T-helper 17 cell (primary cell): ENCODE measurements at regions not wholly inside any gene's neighbourhood (a gene's known extent, or its start where the extent isn't known, plus 50 kb on each side); places are given as distances from the start of the nearest gene placed in this dataset.

Experiments used
- ATAC-seq: fragments of 150-1000 bp; cut with Tn5 transposase; 2 replicates; pipeline ENCODE4 v1.10.0; 2021; ENCODE audit warnings: mild to moderate bottlenecking, moderate library complexity
- DNase-seq, 3 donors: peaks; one replicate each; pipeline versions ENCODE4 v3.0.0 to v3.0.0-alpha.2; 2020 to 2021
- H3K9me3 ChIP-seq: one replicate; pipeline ENCODE4 v1.7.0; 2013; ENCODE audit warnings: low read length, mild to moderate bottlenecking; ENCODE audit not compliant: control insufficient read depth, poor library complexity, severe bottlenecking
- H3K27ac Mint-ChIP-seq: one replicate; pipeline ENCODE4 v1.8.0; 2022; ENCODE audit warnings: mild to moderate bottlenecking, moderate library complexity, mixed read lengths
- H3K27me3 Mint-ChIP-seq: one replicate; pipeline ENCODE4 v1.8.0; 2022; ENCODE audit warnings: mixed read lengths
- H3K36me3 Mint-ChIP-seq: one replicate; pipeline ENCODE4 v1.8.0; 2022; ENCODE audit warnings: low read depth, mixed read lengths
- H3K4me1 Mint-ChIP-seq: one replicate; pipeline ENCODE4 v1.8.0; 2022; ENCODE audit warnings: mild to moderate bottlenecking, mixed read lengths
- H3K4me3 Mint-ChIP-seq: one replicate; pipeline ENCODE4 v1.8.0; 2022; ENCODE audit warnings: mild to moderate bottlenecking, moderate library complexity, mixed read lengths

DNA sequence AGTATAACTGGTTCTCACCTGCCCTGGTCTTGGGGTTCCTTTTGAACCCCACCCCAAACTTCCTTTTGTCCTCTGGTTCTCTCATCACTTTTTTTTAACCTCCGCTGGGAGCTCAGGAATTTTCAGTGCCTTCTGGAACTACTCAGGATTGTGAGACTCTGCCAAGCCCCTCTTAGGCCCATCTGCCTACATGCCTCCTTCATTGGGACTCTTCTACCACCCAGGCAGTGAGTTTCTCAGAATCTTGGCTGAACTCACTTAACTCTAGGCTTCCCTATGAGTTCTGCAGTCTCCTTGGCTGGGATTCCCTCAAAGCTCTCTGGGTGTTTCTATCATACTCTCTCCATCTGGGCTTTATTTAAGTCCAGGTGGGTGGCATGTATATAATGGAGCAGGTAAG, 86.3 kb downstream of the MDH1 start:
- H3K36me3 Mint-ChIP-seq: peaks cover 2% of the 10 kb centered on the region
- DNase-seq (no peak), ATAC-seq (no peak)
- no peaks in the 10 kb centered on the region for H3K9me3 ChIP-seq
- H3K4me1 Mint-ChIP-seq: peaks cover 5% of the 10 kb centered on the region
- no peak overlapping the region for H3K4me3 Mint-ChIP-seq
- no peak overlapping the region for H3K27ac Mint-ChIP-seq
- peaks cover 64% of the 10 kb centered on the region for H3K27me3 Mint-ChIP-seq

DNA sequence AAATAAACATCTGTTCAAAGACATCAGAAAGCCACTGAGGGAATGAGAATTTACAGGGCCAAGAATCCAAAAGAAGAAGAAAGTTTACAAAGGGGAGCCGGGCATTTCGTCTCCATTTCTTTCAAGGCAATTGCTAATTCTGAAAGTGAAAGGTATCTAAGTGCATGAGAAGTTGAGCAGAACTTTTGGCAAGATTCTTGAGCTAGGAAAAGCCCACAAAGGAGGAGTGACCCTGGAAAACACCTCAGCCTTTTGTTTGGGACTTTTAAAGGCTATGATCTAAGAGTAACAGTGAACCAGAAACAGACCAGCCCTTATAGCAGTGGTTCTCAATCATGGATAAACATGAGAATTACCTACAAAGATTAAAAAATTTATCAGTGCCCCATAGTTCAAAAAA, 87.4 kb downstream of the MDH1 start:
- no peak overlapping the region for H3K4me3 Mint-ChIP-seq
- peaks cover 5% of the 10 kb centered on the region for H3K4me1 Mint-ChIP-seq
- peaks cover 53% of the 10 kb centered on the region for H3K27me3 Mint-ChIP-seq
- no peak for ATAC-seq
- no peak for DNase-seq
- peaks cover 2% of the 10 kb centered on the region for H3K36me3 Mint-ChIP-seq
- H3K9me3 ChIP-seq: no peaks in the 10 kb centered on the region
- no peak overlapping the region for H3K27ac Mint-ChIP-seq

DNA sequence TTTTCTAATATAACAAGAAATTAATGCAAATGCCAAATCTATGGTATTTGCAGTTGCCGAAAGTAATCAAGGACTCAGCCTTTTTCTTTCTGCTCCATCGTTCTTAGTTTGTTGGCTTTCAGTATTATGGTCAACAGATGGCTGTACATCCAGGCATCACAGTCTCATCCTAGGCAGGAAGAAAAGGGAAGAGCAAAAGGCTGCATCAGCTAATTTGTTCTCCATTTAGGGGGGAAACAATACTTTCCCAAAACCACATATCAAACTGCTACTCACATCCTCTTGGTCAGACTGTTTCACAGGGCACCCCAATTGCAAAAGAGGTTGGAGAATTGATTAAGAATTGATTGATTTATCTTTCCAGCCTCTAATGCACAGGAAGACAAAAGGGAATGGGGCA, 89.3 kb downstream of the MDH1 start:
- no peak for ATAC-seq
- Mint-ChIP-seq H3K27me3 (peaks cover 47% of the 10 kb centered on the region), H3K27ac (no peak overlapping the region), H3K4me3 (no peak overlapping the region), H3K36me3 (peaks cover 2% of the 10 kb centered on the region), H3K4me1 (peaks cover 5% of the 10 kb centered on the region)
- DNase-seq: no peak
- no peaks in the 10 kb centered on the region for H3K9me3 ChIP-seq

DNA sequence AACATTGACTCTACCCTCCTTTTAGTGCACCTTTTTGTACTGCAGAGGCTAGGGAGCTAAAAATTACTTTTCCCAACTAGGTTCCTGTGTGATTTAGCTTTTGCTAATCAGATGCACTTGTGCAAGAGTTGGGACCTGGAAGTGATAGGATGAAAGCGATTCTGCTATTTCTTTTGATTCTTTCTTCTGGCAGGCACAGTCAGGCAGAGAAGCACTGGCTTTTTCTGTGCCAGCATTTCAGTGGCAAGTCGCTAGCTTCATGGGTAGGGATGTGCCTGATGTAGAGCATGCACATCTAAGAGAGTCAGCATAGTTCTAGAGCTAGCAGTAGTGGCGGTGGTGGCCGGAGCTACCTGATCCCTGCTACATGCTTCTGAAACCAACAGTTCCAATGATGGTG, 89.8 kb downstream of the MDH1 start:
- H3K9me3 ChIP-seq: no peaks in the 10 kb centered on the region
- Mint-ChIP-seq H3K27ac (no peak overlapping the region), H3K4me3 (no peak overlapping the region), H3K4me1 (peaks cover 5% of the 10 kb centered on the region), H3K27me3 (peaks cover 42% of the 10 kb centered on the region), H3K36me3 (peaks cover 2% of the 10 kb centered on the region)
- ATAC-seq (no peak), DNase-seq (no peak)

DNA sequence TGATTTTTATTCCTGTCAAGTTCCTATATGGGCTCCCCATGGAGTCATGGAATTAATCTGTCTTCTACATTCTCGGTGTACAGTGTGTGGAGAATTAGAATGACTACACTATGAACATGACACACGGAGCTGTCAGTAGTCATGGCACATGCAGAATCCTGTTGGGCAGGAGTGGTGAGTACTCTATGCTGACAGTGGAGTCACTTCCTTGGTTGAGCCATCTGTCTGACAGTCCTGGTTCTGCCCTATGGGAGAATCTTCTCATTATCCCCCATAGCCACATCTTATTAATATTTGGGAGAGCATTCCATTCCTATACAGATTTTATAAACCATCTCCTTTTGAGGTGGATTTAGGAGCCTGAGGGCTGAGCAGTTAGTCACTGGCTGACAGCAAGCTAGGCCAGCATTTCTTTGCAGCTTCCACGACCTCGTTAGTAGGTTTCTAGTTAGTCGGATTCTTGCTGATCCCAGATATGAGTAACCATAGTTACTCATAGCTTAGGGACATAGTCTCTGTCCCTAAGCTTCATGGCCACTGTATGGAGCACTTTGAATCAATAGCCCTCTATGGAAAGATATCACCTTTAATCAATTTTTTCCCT, 90.6 kb downstream of the MDH1 start:
- peaks cover 2% of the 10 kb centered on the region for H3K36me3 Mint-ChIP-seq
- no peak for DNase-seq
- peaks cover 34% of the 10 kb centered on the region for H3K27me3 Mint-ChIP-seq
- no peaks in the 10 kb centered on the region for H3K9me3 ChIP-seq
- no peak for ATAC-seq
- H3K27ac Mint-ChIP-seq: no peak overlapping the region
- no peak overlapping the region for H3K4me3 Mint-ChIP-seq
- peaks cover 5% of the 10 kb centered on the region for H3K4me1 Mint-ChIP-seq

DNA sequence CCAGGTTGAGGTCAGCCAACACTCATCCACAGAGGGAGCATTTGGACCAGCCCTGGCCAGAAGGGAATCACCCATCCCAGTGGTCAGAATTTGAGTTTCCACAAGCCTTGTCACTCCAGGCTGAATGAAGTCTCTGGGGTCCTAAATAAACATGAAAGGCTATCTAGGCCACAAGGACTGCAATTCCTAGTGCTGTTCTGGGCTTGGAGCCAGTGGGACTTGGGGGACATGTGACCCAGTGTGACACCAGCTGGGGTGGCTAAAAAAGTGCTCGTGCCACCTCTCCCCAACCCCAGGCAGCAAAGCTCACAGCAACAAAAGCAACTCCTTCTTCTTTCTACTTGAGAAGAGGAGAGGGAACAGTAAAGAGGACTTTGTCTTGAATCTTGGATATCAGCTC, 91.7 kb downstream of the MDH1 start:
- H3K27ac Mint-ChIP-seq: no peak overlapping the region
- DNase-seq: no peak
- no peaks in the 10 kb centered on the region for H3K9me3 ChIP-seq
- peaks cover 5% of the 10 kb centered on the region for H3K4me1 Mint-ChIP-seq
- H3K4me3 Mint-ChIP-seq: no peak overlapping the region
- no peak for ATAC-seq
- peaks cover 24% of the 10 kb centered on the region for H3K27me3 Mint-ChIP-seq
- peaks cover 2% of the 10 kb centered on the region for H3K36me3 Mint-ChIP-seq

DNA sequence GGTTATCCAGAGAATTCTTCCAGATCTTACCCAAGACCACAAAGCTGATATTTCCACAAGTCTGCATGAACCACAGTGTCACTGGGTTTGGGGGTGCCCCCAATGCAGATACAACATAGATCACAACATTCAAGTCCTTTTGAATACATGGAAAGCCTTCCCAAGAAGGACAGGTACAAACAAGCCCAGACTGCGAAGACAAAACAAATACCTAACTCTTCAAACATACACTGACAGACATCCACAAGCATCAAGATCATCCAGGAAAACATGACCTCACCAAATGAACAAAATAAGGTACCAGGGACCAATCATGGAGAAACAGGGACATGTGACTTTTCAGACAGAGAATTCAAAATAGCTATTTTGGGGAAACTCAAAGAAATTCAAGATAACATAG, 93.1 kb downstream of the MDH1 start:
- no peak overlapping the region for H3K4me3 Mint-ChIP-seq
- ATAC-seq: no peak
- peaks cover 5% of the 10 kb centered on the region for H3K4me1 Mint-ChIP-seq
- H3K36me3 Mint-ChIP-seq: peaks cover 2% of the 10 kb centered on the region
- no peak for DNase-seq
- H3K9me3 ChIP-seq: no peaks in the 10 kb centered on the region
- peak overlapping the region; percentile 19 for H3K27ac Mint-ChIP-seq
- H3K27me3 Mint-ChIP-seq: peaks cover 15% of the 10 kb centered on the region

DNA sequence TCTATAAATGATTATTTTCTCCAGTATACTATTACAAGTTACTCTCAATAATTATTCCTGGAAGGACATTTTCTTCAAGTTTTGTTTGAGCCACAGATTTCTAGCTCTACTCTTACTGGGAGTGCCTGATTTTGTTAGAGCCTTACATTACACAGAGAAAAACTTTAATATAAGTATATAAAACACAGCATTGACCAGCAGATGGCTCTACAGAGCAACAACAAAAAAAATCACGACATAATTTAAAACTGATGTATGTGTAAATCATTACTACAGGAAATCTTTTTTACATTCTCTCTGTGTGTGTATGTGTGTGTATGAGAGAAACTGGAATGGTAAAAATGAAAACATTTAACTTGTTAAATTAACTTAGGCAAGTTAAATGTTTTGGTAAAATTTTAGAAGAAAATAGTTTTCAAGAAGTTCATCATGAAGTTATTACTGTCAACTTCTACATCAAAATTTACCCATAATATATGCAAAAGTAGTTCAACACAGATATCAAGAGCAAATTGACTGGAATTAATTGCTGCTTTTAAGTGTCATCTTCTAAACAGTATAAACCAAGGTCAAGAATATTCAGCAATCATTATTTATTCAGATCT, 103.3 kb downstream of the MDH1 start:
- no peak overlapping the region for H3K4me3 Mint-ChIP-seq
- no peaks in the 10 kb centered on the region for H3K4me1 Mint-ChIP-seq
- no peak for DNase-seq
- H3K9me3 ChIP-seq: no peaks in the 10 kb centered on the region
- no peaks in the 10 kb centered on the region for H3K36me3 Mint-ChIP-seq
- peak; percentile 61 for ATAC-seq
- no peaks in the 10 kb centered on the region for H3K27me3 Mint-ChIP-seq
- H3K27ac Mint-ChIP-seq: no peak overlapping the region

DNA sequence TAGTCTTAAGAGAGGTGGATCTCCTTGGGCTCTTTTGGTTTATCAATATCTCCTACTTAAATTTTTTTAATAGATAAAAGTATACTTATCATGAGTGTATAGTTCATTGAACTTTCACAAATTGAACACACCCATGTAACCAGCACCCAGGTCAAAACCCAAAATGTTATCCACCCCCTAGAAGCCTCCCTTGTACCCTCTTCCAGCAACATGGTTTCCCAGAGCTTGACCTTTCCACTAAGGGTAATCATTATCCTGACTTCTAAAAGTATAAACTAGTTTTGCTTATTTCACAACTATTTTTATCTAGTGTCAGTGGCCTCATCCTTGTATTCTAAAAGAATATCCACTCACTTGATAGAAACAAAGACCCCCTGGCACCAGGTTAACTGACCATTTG, 106.8 kb downstream of the MDH1 start:
- no peak overlapping the region for H3K27ac Mint-ChIP-seq
- no peak overlapping the region for H3K4me3 Mint-ChIP-seq
- no peak for ATAC-seq

DNA sequence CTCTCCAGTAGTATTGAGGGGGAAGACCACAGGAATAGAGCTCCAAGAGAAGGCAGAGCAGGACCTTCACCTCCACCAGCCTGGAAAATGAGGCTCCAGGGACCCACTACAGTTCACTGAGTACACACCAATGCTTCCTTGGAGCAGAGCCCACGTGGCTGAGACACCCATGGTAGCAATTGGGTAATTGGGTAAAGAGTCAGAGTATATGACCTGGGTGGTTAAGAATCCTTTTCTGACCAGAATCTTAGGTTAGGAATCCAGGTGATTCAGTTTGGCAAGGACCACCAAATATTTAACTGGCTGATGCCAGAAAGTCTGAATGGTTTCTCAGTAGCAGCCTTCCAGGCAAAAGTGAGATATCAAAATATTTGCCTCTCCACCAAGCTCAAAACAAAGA, 107.7 kb downstream of the MDH1 start:
- H3K27ac Mint-ChIP-seq: no peak overlapping the region
- H3K4me1 Mint-ChIP-seq: no peaks in the 10 kb centered on the region
- DNase-seq (no peak), ATAC-seq (no peak)
- no peak overlapping the region for H3K4me3 Mint-ChIP-seq
- no peaks in the 10 kb centered on the region for H3K27me3 Mint-ChIP-seq
- no peaks in the 10 kb centered on the region for H3K36me3 Mint-ChIP-seq
- no peaks in the 10 kb centered on the region for H3K9me3 ChIP-seq

More for the DNA sequence above, 106.8 kb downstream of the MDH1 start:
- Mint-ChIP-seq H3K4me1 (no peaks in the 10 kb centered on the region), H3K36me3 (no peaks in the 10 kb centered on the region), H3K27me3 (no peaks in the 10 kb centered on the region)
- no peak for DNase-seq
- no peaks in the 10 kb centered on the region for H3K9me3 ChIP-seq

DNA sequence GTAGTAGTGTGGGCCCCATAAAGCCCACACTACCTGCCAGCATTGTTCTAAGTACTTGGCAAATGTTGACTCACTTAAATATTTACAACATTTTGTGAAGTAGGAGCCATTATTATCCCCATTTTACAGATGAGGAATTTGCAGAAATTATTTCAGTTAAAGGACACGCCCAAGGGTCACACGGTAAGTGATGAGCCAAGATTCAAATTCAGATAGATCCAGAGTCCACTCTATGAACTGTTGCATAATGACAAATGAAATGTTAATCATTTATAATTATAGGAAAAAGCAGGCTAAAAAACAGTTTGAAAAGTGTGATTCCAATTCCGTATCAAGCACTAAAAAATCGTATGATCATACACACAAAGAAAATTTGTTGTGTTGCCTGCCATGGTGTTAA, 108.4 kb downstream of the MDH1 start:
- ATAC-seq: no peak
- H3K27ac Mint-ChIP-seq: no peak overlapping the region
- H3K4me1 Mint-ChIP-seq: no peaks in the 10 kb centered on the region
- H3K9me3 ChIP-seq: no peaks in the 10 kb centered on the region
- H3K36me3 Mint-ChIP-seq: no peaks in the 10 kb centered on the region
- no peak overlapping the region for H3K4me3 Mint-ChIP-seq
- no peak for DNase-seq
- H3K27me3 Mint-ChIP-seq: no peaks in the 10 kb centered on the region

DNA sequence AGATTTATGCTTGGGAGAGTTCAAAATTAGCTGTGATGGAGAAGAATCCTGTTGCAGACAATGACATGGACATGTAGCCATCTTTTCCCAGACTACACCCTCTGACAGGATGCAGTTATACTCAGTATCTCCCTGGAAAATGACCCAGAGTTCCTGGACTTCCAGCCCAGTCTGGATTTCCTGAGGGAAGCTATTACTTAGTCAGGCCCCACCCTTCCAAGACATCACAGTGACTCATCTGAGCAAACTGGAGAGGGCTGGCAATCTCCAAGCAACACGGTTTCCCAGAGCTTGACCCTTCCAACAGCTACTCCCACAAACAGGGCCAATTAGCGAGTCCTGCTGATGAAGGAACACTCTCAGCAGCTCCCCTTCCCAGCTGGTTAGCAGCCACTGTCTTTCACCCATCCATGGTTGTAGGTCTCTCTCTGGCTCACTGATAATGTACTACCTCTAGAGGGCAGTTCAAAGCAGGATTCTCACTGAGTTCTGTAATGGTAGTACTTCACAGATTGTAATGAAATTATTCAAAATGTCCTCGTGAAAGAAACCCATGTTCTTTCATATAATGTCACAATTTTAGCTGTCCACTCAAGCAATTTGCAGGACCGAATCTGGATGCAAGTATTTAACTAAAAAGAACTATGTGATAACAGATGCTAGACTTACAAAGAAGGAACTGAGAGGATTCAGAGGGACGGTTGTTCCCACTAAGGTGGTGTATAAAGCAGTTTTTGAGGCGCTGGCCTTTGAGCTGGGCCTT, 110.2 kb downstream of the MDH1 start:
- H3K4me3 Mint-ChIP-seq: no peak overlapping the region
- H3K9me3 ChIP-seq: no peaks in the 10 kb centered on the region
- H3K27ac Mint-ChIP-seq: no peak overlapping the region
- H3K4me1 Mint-ChIP-seq: no peaks in the 10 kb centered on the region
- H3K36me3 Mint-ChIP-seq: no peaks in the 10 kb centered on the region
- no peak for DNase-seq
- no peaks in the 10 kb centered on the region for H3K27me3 Mint-ChIP-seq
- peak; percentile 89 for ATAC-seq

DNA sequence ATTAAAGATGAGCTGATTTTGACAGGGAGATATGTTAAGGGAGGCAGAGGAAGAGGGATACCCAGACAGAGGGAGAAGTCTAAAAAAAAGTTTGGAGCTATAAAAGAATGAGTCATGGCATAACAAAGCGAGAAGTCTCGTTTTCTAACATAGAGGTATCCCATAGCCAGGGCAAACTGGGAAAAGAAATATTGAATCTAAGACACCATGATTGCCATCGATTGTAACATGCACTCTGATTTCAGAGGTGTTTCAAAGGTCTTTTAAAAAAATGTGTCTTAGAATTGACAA, 110.7 kb downstream of the MDH1 start:
- Mint-ChIP-seq H3K27me3 (no peaks in the 10 kb centered on the region), H3K27ac (no peak overlapping the region), H3K4me3 (no peak overlapping the region), H3K36me3 (no peaks in the 10 kb centered on the region), H3K4me1 (no peaks in the 10 kb centered on the region)
- no peaks in the 10 kb centered on the region for H3K9me3 ChIP-seq
- ATAC-seq (no peak), DNase-seq (no peak)

DNA sequence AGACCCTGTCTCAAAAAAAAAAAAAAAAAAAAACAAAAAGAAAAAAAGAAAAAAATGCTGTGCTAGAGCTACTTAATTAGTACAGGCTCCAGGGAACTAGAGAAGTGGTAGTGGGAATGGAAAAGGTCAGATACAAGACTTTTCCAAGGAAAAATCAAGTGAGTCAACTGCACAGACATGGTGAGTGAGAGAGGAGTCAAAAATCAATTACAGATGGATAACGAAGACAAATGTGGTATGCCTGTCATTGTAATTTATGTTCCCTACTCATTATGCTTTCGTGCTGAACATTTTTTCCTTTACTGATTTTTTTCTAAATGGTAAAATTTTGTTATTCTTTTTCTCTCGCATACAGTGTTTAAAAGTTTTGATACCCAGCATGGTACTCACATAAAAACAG, 111.5 kb downstream of the MDH1 start:
- H3K4me1 Mint-ChIP-seq: no peaks in the 10 kb centered on the region
- ATAC-seq: no peak
- no peaks in the 10 kb centered on the region for H3K9me3 ChIP-seq
- H3K4me3 Mint-ChIP-seq: no peak overlapping the region
- no peak for DNase-seq
- no peaks in the 10 kb centered on the region for H3K36me3 Mint-ChIP-seq
- H3K27ac Mint-ChIP-seq: no peak overlapping the region
- no peaks in the 10 kb centered on the region for H3K27me3 Mint-ChIP-seq
